Fibroblast of skin of left quadriceps (primary cell): ENCODE measurements at regions not wholly inside any gene's neighbourhood (a gene's known extent, or its start where the extent isn't known, plus 50 kb on each side); places are given as distances from the start of the nearest gene placed in this dataset.
A peak's percentile ranks its signal among the peaks of the same experiment; 100 is the strongest.

Experiments
- DNase-seq, 2 experiments: peaks; one replicate each; pipeline ENCODE4 v3.0.0-alpha.2; 2013; ENCODE audit warnings: low read depth in 2 of 2

DNA sequence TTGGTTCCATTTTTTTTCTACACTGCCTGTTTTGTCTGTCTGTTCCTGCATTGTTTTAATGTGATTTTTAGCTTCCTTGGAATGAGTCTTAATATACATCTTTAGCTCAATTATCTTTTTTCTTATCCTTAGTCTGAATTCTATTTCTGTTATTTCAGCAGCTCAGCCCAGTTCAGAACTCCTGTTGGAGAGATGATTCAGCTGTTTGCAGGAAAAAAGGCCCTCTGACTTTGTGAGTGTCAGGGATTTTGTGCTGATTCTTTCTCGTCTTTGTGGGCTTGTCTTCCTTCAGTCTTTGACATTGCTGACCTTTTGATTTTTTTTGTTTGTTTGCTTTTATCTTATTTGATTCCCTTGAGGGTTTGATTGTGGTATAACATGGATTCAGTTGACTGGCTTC is 343.2 kb upstream of the TRAM1L1 start:
- DNase-seq: no peak

DNA sequence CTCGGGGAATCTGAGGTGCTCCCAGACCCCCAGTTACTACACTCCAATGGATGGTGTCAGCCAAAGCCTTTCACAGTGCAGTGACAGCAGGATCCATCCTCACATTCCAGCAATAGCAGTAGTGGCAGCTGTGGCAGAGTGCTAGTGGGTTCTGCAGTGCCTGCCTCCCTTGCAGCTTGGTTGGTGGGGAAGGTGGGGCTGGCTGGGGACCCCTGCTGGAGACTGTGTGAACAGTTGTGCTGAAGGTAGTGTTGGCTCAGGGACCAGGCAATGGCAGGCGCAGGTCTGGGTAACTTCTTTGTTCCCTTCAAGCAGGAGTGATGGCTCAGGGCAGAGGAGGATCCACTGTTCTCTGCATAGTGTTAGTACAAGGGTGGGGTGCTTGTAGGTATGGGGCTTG is 343.7 kb upstream of the TRAM1L1 start:
- DNase-seq: no peak

DNA sequence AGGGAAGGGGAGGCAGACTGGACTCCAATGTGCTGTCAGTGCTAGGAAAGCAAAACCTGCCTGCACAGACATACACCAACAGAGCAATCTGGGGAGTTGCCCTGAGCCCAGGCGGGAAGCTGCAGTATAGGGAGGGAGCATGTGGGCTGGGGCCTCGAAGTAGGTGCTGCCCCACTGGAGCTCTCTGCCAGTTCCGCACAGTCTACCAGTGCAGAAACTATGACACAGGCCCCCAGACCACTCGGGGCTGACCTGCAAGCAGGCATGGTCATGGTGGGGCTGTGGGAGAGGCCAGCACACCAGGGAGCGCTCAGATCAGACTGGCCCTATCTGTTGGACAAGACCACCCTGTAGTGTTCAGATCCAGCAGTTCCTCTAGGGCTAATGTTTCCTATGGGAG is 344.1 kb upstream of the TRAM1L1 start:
- no peak for DNase-seq

DNA sequence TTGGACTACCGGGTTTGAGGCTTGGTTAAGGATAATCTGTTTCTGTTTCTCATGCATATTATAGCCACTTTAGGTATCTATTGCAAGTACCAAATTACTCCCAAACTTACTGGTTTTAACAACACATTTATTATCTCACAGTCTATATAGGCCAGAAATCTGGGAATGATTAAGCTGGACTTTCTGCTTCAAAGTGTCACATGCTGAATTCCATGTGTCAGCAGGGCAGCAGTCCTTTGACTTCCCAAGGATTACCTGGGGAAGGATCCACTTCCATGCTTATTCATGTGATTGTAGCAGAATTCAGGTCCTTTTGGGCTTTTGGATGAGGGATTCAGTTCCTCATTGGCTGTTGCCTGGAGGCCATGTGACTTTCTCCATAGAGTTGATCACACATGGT is 349.0 kb upstream of the TRAM1L1 start:
- no peak for DNase-seq

DNA sequence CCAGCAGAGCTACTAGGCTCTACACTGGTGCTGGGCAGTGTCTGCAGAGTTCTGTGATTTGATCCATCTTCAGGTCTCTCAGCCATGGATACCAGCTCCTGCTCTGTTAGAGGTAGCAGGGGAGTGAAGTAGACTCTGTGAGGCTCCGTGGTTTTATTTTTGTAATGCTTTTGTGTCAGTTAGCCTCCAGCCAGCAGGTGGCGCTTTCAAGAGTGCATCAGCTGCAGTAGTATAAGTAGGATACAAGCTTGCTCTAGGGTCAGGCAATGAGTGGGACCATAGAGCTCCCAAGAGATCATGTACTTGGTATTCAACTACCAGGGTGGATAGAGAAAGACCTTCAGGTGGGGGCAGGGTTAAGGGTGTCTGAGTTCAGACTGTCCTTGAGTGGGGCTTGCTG is 362.5 kb upstream of the TRAM1L1 start:
- no peak for DNase-seq

DNA sequence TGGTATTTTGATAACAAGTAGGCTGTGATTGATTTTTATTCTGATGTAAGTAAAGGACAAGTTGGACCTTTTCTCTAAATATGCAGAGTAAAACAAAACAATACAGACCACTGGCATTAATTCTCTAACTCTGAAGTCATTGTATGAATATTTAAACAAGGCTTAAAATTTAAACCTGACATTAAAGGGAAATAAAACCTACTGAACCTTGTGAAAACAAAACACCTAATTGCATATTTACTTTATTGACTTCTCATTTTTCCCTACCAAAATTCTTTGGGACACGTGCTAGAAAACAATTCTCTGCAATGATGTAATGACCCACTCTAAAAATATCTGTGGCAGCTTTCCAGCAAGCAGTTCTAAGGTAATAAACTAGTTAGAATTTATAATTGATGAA is 369.7 kb upstream of the TRAM1L1 start:
- no peak for DNase-seq

DNA sequence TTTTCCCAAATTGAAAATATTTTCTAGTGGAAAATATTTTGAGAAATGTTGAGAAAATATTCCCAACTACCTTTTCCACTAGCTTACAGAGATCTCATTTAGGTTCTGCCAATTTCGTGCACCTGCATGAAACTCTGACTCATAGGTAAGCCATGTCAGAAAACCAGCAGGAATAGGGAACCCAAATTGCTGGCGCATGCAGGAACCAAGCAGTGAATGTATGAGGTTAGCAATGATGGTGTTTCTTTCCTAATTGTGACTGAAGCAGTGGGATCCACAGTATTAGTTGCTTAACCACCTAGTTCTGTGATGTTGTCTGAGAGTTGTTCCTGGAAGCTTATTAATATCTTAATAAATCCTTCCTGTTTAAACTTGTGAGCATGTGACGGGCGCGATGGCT is 381.0 kb upstream of the TRAM1L1 start:
- DNase-seq: no peak

DNA sequence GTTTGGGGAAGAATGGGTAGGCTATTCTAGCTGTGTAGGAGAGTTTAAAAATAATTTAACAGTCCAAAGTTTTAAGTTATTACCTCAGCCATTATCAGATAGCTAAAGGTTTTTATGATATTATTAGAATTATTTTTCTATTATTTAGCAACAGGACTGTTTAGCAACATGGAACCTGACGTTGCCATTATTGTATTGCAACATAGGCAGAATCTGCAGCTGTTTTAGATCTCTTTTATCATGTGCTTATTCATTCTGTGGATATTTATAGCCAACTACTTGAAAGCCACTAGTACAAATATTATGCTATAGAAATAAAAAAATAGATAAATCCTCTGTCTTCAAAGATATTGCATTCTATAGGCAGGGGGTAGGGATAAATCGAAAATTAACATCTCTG is 382.0 kb upstream of the TRAM1L1 start:
- DNase-seq: peak in 1 of 2 experiments; percentile 1

DNA sequence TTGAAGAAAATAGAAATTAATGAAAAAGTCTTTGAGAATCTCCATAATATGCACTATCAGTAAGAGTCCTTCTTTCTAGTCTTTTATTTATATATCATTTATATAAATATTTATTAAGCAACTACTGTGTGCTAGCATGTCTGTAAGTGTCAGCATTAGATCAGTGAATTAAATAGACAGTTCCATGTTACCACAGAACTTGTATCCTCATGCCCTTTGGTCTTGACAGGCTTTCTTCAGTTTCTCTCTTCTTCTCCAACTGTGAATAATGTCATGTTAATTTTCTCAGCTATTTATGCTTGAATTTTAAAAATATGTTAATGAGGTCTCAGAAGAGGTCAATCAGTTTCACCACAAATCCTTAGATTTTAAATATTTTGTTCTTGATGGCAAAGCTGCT is 389.6 kb upstream of the TRAM1L1 start:
- DNase-seq: no peak

DNA sequence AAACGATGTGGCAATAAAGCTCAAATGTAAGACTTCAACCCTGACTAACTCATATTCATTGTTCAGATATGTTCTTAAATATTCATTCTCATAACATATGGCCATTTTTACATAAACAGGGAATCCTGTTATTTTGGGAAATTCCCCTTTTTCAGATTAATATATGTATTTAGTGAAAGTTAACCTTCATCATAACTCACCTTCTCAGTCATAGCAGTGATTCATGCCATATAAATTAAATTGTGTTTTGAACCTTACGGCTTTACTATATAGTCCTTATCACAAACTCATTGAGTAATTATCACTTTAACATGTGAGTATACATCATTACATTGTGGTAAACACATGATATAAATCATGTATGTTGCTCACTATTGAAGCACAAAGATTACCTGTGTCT is 392.5 kb upstream of the TRAM1L1 start:
- no peak for DNase-seq

DNA sequence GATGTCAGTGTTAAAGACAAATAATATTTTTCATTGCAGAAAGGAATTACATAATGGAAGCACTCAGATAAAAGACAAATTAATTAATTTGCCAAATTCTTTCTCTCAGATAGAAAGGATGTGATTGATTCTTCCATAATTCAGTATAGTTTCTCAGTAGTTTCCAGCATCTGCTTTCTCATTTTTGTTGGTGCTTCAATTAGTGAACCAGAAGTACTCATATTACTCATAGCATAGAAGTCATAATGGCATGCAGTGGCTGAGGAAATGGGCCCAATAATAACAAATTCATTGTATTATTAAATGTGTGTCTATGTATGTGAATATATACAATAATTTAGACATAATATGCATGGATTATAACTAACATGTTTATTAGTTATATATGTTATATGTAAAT is 393.3 kb upstream of the TRAM1L1 start:
- no peak for DNase-seq

DNA sequence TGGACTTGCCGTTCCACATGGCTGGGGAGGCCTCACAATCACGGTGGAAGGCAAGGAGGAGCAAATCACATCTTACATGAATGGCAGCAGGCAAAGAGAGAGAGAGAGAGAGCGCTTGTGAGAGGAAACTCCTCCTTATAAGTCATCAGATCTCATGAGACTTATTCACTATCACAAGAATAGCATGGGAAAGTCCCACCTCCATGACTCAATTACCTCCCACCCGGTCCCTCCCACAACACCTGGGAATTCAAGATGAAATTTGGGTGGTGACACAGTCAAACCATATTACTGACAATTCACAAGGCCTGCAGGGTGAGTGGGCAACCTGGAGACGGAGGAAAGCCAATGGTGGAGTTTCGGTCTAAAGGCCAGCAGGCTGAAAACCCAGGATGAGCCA is 394.3 kb upstream of the TRAM1L1 start:
- no peak for DNase-seq

DNA sequence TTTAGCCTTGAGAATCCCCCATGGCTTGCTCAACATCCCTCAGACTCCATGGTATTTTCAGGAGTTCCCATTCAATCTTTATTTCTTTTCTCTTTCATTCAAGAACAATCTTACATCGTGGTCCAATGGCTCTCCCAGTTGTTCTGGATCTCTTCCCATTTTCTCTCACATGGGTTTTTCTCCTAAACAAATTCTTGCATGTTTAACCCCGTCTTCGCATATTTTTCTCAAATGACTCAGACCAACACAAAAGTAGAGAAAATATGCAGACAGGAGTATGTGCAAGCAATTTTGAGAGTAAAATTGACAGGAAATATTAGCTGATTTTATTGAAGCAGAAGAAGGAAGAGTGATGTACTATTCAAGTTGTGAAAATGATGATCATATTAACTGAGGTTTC is 396.4 kb upstream of the TRAM1L1 start:
- peak; percentile 38 to 43 for DNase-seq

DNA sequence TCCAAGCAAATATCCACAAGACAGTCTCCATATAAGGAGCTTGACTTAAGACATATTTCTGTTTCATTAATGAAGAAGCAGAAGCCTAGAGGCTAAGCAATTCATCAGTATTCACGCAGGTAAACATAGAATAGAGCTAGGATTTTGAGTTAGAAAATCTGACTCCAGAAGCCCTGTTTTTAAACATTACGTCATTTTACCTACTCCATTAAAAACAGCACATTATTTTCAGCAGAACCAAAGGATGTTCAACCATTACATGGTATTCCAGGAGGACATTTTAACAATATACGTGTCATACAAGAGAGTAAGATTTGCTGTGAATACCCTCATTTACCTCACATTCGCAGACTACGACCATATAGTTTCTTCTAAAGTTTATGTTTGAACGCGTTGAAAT is 403.3 kb upstream of the TRAM1L1 start:
- no peak for DNase-seq

DNA sequence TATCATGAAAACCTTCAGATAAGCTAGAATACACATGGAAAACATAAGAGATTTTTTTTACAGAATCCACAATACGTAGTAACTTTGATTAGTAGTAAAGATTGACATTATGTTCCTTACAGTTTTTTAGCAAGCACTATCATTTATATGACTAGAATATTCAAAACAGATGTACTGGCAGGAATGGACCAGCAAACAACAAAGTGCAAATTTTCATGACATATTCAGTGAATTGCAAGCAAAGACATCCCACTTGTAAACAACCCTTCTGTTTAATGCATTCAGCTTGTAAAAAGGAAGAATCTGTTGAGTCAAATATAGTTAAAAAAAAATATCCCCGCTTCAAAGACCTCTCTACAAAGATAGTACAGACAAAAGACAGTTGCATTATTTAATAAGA is 403.7 kb upstream of the TRAM1L1 start:
- no peak for DNase-seq

DNA sequence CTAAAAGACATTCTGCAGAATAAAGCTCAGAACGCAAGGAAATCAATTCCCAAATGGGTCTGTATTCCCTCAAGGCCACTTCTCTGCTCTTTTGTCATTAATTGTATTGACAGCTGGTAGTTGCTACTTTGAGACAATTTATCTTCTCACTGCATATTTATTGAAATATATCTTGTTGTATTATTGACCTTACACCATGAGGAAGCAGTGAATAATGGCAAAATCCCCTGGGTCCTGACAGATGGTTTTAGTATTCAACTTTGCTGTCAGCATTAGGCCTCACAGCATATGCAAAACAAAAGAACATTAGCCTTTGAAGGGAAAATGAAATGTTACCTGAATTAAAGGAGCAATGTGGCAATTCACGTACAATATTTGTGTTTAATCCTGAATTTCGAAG is 406.1 kb upstream of the TRAM1L1 start:
- no peak for DNase-seq

DNA sequence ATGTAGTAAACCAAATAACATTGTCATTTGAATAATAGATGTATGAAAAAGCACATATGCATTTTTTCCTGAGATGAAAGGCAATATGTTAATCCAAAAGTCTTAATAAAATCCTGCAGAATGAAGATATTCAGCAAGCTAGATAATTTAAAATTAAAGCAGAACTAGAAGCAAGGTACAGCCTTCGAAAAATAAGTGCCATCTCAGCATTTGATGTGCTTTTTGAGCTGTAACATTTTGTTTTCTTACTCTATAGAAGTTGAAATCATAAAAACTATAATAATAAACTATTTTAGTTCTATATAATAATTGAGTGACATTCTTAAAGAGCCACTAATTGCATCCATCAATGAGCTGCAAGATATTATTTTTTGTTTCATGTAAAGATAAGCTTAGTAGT is 410.4 kb upstream of the TRAM1L1 start:
- no peak for DNase-seq

DNA sequence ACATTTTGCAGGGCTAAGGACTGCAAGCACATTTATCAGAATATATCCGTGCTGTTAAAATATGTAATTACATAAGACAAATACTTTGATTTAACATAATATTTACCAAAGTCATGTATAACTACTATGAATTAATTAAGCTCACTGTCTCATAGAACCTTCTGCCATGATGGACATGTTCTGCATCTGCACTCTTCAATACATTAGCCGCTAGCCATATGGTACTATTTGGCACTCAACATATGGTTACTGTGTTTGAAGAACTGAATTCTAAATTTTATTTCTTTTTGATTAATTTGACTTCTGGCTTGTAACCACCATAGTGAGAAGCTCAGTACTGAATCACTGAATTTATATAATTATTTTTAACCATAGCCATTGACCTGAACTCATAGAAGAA is 427.0 kb upstream of the TRAM1L1 start:
- DNase-seq: no peak

DNA sequence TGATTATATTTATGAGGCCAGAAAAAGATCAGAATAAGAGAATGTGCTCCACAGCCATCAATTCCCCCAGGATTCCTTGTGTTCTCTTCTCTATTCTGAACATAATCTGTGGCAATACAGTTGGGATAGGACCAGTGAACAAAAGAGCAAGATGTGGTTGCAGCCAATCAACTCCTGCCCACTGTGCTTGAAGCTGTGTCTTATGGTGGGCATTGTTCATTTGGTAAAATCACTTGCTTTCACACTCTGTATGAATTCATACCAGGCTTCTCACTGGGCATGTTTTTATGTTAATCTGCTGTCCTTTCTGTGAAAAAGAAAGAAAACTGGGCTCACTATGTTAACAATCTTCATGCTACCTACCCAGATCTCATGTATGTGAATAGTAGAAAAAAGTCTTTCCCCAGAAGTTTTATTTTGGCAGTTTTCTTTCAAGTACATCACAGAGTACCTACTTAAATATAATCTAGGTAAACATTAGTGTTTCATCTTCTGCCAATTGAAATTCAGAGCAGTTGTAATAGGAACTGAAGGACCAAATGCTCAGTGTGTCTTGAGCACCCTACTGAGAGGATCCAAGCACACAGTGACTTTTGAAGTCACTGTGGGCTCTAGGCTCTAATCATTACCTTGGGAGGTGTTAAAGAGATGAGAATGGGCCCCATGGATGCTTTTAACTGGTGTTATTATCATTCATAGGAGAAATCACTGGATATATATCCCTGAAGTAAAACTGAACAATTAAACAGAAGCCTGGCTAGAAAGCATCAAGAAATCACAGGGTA is 429.2 kb upstream of the TRAM1L1 start:
- DNase-seq: no peak

DNA sequence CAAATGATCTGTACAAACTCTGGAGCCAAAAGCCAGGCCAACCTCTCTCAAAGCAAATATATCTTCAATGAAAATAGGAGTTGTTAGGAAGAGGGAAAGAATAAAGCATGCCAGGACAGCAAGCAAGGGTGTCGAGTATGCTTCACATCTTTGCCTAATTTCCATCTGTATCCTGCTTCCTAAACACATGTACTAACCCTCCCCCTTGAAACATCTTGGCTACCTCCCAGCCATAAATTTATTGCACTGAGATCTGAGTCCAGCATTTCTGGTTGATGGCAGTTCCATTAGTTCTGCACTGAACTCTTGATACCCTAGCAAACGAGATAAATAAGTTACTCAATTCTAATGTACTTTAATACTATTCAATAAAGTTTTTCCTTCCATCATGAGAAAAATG is 430.5 kb upstream of the TRAM1L1 start:
- DNase-seq: no peak

DNA sequence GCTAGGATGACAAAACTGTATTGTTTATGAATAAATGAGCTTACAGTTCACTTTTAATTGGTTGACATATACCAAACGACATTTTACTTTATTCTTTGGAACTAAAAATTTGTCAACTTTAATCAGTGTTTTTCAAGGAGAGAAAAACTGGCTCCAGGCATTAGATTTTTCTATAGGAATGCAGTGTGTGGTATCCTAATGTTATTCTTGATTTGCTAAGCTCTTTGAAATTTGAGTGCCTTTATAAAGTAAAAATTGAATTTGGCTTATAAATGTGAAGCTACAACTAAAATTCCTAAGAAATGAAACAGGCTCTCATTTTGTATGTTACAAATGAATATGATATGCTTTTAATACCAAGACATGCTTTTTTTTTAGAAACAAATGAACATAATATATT is 442.2 kb upstream of the TRAM1L1 start:
- no peak for DNase-seq

DNA sequence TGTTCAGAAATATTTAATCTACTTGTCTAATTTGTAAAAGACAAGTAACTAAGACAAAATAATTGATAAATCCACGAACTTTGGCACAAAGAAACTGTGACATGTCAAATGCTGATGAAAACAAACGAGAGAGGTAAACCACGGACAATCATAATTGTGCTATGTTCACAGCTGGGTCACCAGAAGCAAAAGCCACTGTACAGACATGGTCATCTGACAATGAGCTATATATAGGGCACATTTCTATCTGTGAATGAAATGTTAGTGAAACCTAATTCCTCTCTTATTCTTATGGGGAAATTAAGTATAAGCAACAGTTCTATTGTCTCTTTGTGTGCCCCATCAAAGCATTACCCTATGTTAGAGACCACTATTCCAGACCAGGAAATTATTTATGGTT is 444.0 kb upstream of the TRAM1L1 start:
- no peak for DNase-seq

DNA sequence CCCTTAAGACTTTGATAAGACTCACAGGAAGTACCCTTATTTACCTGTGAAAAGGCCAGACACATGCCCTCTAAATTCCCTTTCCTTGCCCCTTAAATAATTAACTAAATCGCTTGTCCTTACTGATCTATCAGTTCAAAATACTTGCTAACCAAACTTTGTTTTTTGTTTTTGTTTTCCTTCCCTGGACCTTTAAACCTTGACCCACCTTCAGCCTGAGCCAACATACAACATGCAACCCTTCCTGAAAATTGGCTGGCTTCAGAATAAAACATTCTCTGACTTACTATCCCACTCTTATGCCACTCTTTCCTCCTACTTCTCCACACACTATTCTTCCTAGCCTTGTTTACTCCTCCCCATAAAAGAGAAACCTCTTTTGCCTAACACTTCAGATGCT is 448.1 kb upstream of the TRAM1L1 start:
- DNase-seq: no peak

DNA sequence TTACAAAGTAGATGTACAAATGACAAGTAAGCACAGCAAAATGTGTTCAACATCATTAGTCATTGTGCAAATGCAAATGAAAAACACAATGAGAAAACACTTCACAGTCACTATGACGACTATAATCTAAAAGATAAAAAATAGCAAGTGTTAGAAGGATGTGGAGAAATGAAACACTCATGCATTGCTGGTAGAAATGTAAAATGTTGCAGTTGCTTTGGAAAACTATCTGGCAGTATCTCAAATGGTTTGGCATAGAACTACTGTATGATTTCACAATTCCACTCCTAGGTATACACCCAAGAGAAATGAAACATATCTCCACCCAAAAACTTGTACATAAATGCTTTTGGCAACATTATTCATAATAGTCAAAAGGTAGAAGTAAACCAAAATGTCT is 459.7 kb upstream of the TRAM1L1 start:
- DNase-seq: no peak
